H1 (cell line): ENCODE measurements at regions not wholly inside any gene's neighbourhood (a gene's known extent, or its start where the extent isn't known, plus 50 kb on each side); places are given as distances from the start of the nearest gene placed in this dataset.

Source experiments
- CTCF ChIA-PET: fragments of 300-600 bp; sonication (Branson Sonifier 250); formaldehyde crosslinking; loops from one replicate; lab custom pipeline; 2021; ENCODE audit not compliant: partially characterized antibody; lab: Charles Lee
- POLR2A ChIA-PET: fragments of 300-600 bp; sonication (Branson Sonifier 250); formaldehyde crosslinking; loops from one replicate; lab custom pipeline; 2021; ENCODE audit warnings: inconsistent platforms; ENCODE audit not compliant: partially characterized antibody; lab: Charles Lee
- DNase-seq, 2 experiments: peaks; one replicate each; pipeline versions ENCODE4 v3.0.0 to v3.0.0-alpha.2; 2010 to 2022; ENCODE audit warnings: low spot score in 2 of 2, low read depth in 1 of 2, mixed read lengths in 1 of 2
- FAIRE-seq: peaks from 2 replicates; lab custom pipeline; 2011; peaks lifted over from hg19 to GRCh38; lab: Jason Lieb, UNC
- H2AFZ ChIP-seq: 2 replicates; pipeline ENCODE4 v1.8.1; 2012; ENCODE audit warnings: low read length, inconsistent platforms
- H2AK5ac ChIP-seq: 2 replicates; pipeline ENCODE4 v1.6.1; 2013; ENCODE audit warnings: low read depth, low read length
- H2BK120ac ChIP-seq: replicated peaks from 2 replicates; pipeline ENCODE3; 2013; ENCODE audit warnings: low read depth, low read length, inconsistent platforms
- H2BK12ac ChIP-seq: 2 replicates; pipeline ENCODE4 v1.6.1; 2013; ENCODE audit warnings: low read depth, low read length
- H2BK15ac ChIP-seq: 2 replicates; pipeline ENCODE4 v1.6.1; 2013; ENCODE audit warnings: low read length
- H2BK20ac ChIP-seq: 2 replicates; pipeline ENCODE4 v1.6.1; 2013; ENCODE audit warnings: low read length
- H2BK5ac ChIP-seq: 2 replicates; pipeline ENCODE4 v1.6.1; 2013; ENCODE audit warnings: low read depth, low read length
- H3K14ac ChIP-seq: 2 replicates; pipeline ENCODE4 v1.6.1; 2013; ENCODE audit warnings: inconsistent platforms; ENCODE audit not compliant: insufficient read length
- H3K18ac ChIP-seq: 2 replicates; pipeline ENCODE4 v1.6.1; 2013; ENCODE audit warnings: low read length; ENCODE audit errors: extremely low read depth
- H3K23ac ChIP-seq: 2 replicates; pipeline ENCODE4 v1.6.1; 2013; ENCODE audit warnings: inconsistent platforms; ENCODE audit not compliant: insufficient read length
- H3K23me2 ChIP-seq: 2 replicates; pipeline ENCODE4 v1.6.1; 2013; ENCODE audit warnings: low read depth, low read length
- H3K27ac ChIP-seq: 2 replicates; pipeline ENCODE4 v1.6.1; 2011; ENCODE audit warnings: low read depth, low read length, inconsistent platforms
- H3K27me3 ChIP-seq, 4 experiments: replicated peaks in 1 of 4; 1 replicate in 1 of 4; 2 replicates in 3 of 4; pipeline versions ENCODE4 v1.6.1 to v1.8.1; 2011 to 2013; ENCODE audit warnings: low read length in 3 of 4, mild to moderate bottlenecking in 3 of 4, inconsistent platforms in 2 of 4, mixed read lengths in 2 of 4, moderate library complexity in 1 of 4; ENCODE audit not compliant: control insufficient read depth in 3 of 4, insufficient read depth in 3 of 4; ENCODE audit errors: extremely low read depth in 1 of 4
- H3K36me3 ChIP-seq, 4 experiments: 2 replicates each; pipeline versions ENCODE4 v1.6.1 to v1.8.1; 2011 to 2013; ENCODE audit warnings: mild to moderate bottlenecking in 4 of 4, low read length in 3 of 4, moderate library complexity in 2 of 4, control low read depth in 1 of 4, inconsistent platforms in 1 of 4; ENCODE audit not compliant: insufficient read depth in 4 of 4, control insufficient read depth in 2 of 4
- H3K4ac ChIP-seq: replicated peaks from 2 replicates; pipeline ENCODE3; 2013; ENCODE audit warnings: low read length, low read depth, mixed read lengths, inconsistent platforms; ENCODE audit not compliant: insufficient read length
- H3K4me1 ChIP-seq, 4 experiments: replicated peaks in 1 of 4; 1 replicate in 1 of 4; 2 replicates in 3 of 4; pipeline versions ENCODE4 v1.6.1 to v1.8.1; 2011 to 2013; ENCODE audit warnings: low read length in 3 of 4, inconsistent platforms in 2 of 4, mixed read lengths in 1 of 4; ENCODE audit not compliant: insufficient read depth in 4 of 4, control insufficient read depth in 3 of 4
- H3K4me2 ChIP-seq, 2 experiments: 2 replicates each; pipeline versions ENCODE4 v1.6.1 to v1.8.1; 2011 to 2013; ENCODE audit warnings: low read depth in 2 of 2, low read length in 2 of 2, control low read depth in 1 of 2, inconsistent platforms in 1 of 2, mild to moderate bottlenecking in 1 of 2; ENCODE audit not compliant: insufficient read depth in 1 of 2
- H3K4me3 ChIP-seq, 4 experiments: fragments of 200-600, 300-600 bp in 1 of 4; sonication (generic), shearing (Covaris generic), sonication (Bioruptor Twin) in 1 of 4; 2 replicates each; pipeline versions ENCODE4 v1.5.1 to v1.8.1; 2011 to 2016; ENCODE audit warnings: low read length in 4 of 4, low read depth in 3 of 4, control low read depth in 2 of 4, inconsistent platforms in 2 of 4, mild to moderate bottlenecking in 2 of 4, mixed read lengths in 1 of 4, moderate library complexity in 1 of 4; ENCODE audit not compliant: insufficient read depth in 2 of 4; ENCODE audit errors: extremely low read depth in 1 of 4
- H3K56ac ChIP-seq: replicated peaks from 2 replicates; pipeline ENCODE3; 2013; ENCODE audit warnings: low read depth, mild to moderate bottlenecking, mixed read lengths, low read length, inconsistent platforms; ENCODE audit not compliant: insufficient read length
- H3K79me1 ChIP-seq: 2 replicates; pipeline ENCODE4 v1.6.1; 2013; ENCODE audit warnings: low read depth, low read length, control low read depth
- H3K79me2 ChIP-seq, 2 experiments: 2 replicates each; pipeline versions ENCODE4 v1.6.1 to v1.8.1; 2012 to 2013; ENCODE audit warnings: low read length in 2 of 2, mild to moderate bottlenecking in 2 of 2, inconsistent platforms in 1 of 2; ENCODE audit not compliant: insufficient read depth in 2 of 2, control insufficient read depth in 1 of 2
- H3K9ac ChIP-seq, 4 experiments: replicated peaks in 1 of 4; 1 replicate in 1 of 4; 2 replicates in 3 of 4; pipeline versions ENCODE4 v1.6.1 to v1.8.1; 2011 to 2013; ENCODE audit warnings: low read depth in 3 of 4, low read length in 3 of 4, control low read depth in 2 of 4, mild to moderate bottlenecking in 2 of 4, moderate library complexity in 2 of 4, inconsistent platforms in 1 of 4; ENCODE audit errors: extremely low read depth in 1 of 4
- H3K9me3 ChIP-seq, 2 experiments: 2 replicates each; pipeline versions ENCODE4 v1.6.1 to v1.8.1; 2012 to 2013; ENCODE audit warnings: mild to moderate bottlenecking in 2 of 2, moderate library complexity in 2 of 2, control low read depth in 1 of 2, inconsistent platforms in 1 of 2, low read depth in 1 of 2, low read length in 1 of 2, mixed read lengths in 1 of 2; ENCODE audit not compliant: insufficient read depth in 2 of 2
- H4K20me1 ChIP-seq, 2 experiments: replicated peaks in 1 of 2; 2 replicates each; pipeline versions ENCODE3 to v1.8.1; 2011 to 2013; ENCODE audit warnings: inconsistent platforms in 2 of 2, low read length in 2 of 2, mild to moderate bottlenecking in 1 of 2; ENCODE audit not compliant: insufficient read depth in 2 of 2, control insufficient read depth in 1 of 2
- H4K5ac ChIP-seq: 2 replicates; pipeline ENCODE4 v1.6.1; 2013; ENCODE audit warnings: low read length, low read depth, mixed read lengths, inconsistent platforms; ENCODE audit not compliant: insufficient read length
- H4K8ac ChIP-seq: 2 replicates; pipeline ENCODE4 v1.8.0; 2013; ENCODE audit warnings: mild to moderate bottlenecking, moderate library complexity, low read length, inconsistent platforms; ENCODE audit not compliant: insufficient read depth; ENCODE audit errors: extremely low read depth
- H4K91ac ChIP-seq: replicated peaks from 2 replicates; pipeline ENCODE3; 2013; ENCODE audit warnings: low read length, mixed read lengths, inconsistent platforms; ENCODE audit not compliant: insufficient read length
- WGBS, 2 experiments: shearing (Covaris generic) in 1 of 2; methylation state at CpG; one replicate each; pipeline versions ENCODE4 v1.1.6 to v1.1.7; 2013 to 2015; ENCODE audit warnings: low lambda C conversion rate in 2 of 2, mixed read lengths in 2 of 2, inconsistent platforms in 1 of 2, low coverage in 1 of 2, missing lambda C conversion rate in 1 of 2; ENCODE audit not compliant: insufficient replicate concordance in 2 of 2, insufficient coverage in 1 of 2, insufficient read length in 1 of 2; ENCODE audit errors: extremely low coverage in 1 of 2, missing lambda C conversion rate in 1 of 2; 5-methylcytosine and 5-hydroxymethylcytosine counted together
- TF ChIP-seq, protein P1 (sequence below): fragments of 300-600 bp; sonication (generic); IDR thresholded peaks from 2 replicates; pipeline ENCODE4 v1.7.1; 2012; ENCODE audit warnings: low read length, moderate library complexity, mild to moderate bottlenecking, inconsistent platforms; ENCODE audit not compliant: insufficient replicate concordance

GRCh38 chr6:112938650-112939049 is 591.5 kb downstream of the RFPL4B start:
- H3K4me3 ChIP-seq, result no peak overlapping the region
- H2BK12ac ChIP-seq, result no peak overlapping the region
- no peak overlapping the region for H2AK5ac ChIP-seq
- H2BK120ac ChIP-seq, result no peak overlapping the region
- no peak overlapping the region for H3K23ac ChIP-seq
- H3K9me3 ChIP-seq, result no peaks in the 10 kb centered on the region
- no peak overlapping the region for H4K5ac ChIP-seq
- ChIA-PET POLR2A (no interaction called here), CTCF (no interaction called here)
- no peak for FAIRE-seq
- DNase-seq, result no peak
- H3K79me2 ChIP-seq, result no peaks in the 10 kb centered on the region
- no peak overlapping the region for H2AFZ ChIP-seq
- H3K23me2 ChIP-seq, result no peaks in the 10 kb centered on the region
- H3K4me2 ChIP-seq, result no peak overlapping the region
- no peaks in the 10 kb centered on the region; a peak in 3 of 7 replicates for H3K4me1 ChIP-seq
- 98% methylated on average over 2 of the region's 2 CpGs; no CpG with 5 or more reads in 1 of the 2 experiments for WGBS, 2 experiments
- no peak overlapping the region for H3K27ac ChIP-seq
- no peaks in the 10 kb centered on the region for H3K36me3 ChIP-seq
- no peak overlapping the region for H2BK20ac ChIP-seq
- H3K56ac ChIP-seq, result no peak overlapping the region
- no peak overlapping the region for H3K14ac ChIP-seq
- H4K8ac ChIP-seq, result no peak overlapping the region
- H2BK5ac ChIP-seq, result no peak overlapping the region
- no peak overlapping the region for H4K91ac ChIP-seq
- no peaks in the 10 kb centered on the region for H4K20me1 ChIP-seq
- H3K18ac ChIP-seq, result no peak overlapping the region
- H3K9ac ChIP-seq, result no peak overlapping the region
- H3K79me1 ChIP-seq, result no peaks in the 10 kb centered on the region
- H2BK15ac ChIP-seq, result no peak overlapping the region
- H3K4ac ChIP-seq, result no peak overlapping the region
- no peaks in the 10 kb centered on the region for H3K27me3 ChIP-seq
- TF ChIP-seq, protein P1, sequence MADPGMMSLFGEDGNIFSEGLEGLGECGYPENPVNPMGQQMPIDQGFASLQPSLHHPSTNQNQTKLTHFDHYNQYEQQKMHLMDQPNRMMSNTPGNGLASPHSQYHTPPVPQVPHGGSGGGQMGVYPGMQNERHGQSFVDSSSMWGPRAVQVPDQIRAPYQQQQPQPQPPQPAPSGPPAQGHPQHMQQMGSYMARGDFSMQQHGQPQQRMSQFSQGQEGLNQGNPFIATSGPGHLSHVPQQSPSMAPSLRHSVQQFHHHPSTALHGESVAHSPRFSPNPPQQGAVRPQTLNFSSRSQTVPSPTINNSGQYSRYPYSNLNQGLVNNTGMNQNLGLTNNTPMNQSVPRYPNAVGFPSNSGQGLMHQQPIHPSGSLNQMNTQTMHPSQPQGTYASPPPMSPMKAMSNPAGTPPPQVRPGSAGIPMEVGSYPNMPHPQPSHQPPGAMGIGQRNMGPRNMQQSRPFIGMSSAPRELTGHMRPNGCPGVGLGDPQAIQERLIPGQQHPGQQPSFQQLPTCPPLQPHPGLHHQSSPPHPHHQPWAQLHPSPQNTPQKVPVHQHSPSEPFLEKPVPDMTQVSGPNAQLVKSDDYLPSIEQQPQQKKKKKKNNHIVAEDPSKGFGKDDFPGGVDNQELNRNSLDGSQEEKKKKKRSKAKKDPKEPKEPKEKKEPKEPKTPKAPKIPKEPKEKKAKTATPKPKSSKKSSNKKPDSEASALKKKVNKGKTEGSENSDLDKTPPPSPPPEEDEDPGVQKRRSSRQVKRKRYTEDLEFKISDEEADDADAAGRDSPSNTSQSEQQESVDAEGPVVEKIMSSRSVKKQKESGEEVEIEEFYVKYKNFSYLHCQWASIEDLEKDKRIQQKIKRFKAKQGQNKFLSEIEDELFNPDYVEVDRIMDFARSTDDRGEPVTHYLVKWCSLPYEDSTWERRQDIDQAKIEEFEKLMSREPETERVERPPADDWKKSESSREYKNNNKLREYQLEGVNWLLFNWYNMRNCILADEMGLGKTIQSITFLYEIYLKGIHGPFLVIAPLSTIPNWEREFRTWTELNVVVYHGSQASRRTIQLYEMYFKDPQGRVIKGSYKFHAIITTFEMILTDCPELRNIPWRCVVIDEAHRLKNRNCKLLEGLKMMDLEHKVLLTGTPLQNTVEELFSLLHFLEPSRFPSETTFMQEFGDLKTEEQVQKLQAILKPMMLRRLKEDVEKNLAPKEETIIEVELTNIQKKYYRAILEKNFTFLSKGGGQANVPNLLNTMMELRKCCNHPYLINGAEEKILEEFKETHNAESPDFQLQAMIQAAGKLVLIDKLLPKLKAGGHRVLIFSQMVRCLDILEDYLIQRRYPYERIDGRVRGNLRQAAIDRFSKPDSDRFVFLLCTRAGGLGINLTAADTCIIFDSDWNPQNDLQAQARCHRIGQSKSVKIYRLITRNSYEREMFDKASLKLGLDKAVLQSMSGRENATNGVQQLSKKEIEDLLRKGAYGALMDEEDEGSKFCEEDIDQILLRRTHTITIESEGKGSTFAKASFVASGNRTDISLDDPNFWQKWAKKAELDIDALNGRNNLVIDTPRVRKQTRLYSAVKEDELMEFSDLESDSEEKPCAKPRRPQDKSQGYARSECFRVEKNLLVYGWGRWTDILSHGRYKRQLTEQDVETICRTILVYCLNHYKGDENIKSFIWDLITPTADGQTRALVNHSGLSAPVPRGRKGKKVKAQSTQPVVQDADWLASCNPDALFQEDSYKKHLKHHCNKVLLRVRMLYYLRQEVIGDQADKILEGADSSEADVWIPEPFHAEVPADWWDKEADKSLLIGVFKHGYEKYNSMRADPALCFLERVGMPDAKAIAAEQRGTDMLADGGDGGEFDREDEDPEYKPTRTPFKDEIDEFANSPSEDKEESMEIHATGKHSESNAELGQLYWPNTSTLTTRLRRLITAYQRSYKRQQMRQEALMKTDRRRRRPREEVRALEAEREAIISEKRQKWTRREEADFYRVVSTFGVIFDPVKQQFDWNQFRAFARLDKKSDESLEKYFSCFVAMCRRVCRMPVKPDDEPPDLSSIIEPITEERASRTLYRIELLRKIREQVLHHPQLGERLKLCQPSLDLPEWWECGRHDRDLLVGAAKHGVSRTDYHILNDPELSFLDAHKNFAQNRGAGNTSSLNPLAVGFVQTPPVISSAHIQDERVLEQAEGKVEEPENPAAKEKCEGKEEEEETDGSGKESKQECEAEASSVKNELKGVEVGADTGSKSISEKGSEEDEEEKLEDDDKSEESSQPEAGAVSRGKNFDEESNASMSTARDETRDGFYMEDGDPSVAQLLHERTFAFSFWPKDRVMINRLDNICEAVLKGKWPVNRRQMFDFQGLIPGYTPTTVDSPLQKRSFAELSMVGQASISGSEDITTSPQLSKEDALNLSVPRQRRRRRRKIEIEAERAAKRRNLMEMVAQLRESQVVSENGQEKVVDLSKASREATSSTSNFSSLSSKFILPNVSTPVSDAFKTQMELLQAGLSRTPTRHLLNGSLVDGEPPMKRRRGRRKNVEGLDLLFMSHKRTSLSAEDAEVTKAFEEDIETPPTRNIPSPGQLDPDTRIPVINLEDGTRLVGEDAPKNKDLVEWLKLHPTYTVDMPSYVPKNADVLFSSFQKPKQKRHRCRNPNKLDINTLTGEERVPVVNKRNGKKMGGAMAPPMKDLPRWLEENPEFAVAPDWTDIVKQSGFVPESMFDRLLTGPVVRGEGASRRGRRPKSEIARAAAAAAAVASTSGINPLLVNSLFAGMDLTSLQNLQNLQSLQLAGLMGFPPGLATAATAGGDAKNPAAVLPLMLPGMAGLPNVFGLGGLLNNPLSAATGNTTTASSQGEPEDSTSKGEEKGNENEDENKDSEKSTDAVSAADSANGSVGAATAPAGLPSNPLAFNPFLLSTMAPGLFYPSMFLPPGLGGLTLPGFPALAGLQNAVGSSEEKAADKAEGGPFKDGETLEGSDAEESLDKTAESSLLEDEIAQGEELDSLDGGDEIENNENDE, result no peak
